22Rv1 (cell line): ENCODE measurements at regions not wholly inside any gene's neighbourhood (a gene's known extent, or its start where the extent isn't known, plus 50 kb on each side); places are given as distances from the start of the nearest gene placed in this dataset.

Experiments used
- H3K27ac ChIP-seq: fragments of 450-650 bp; 2 replicates; pipeline ENCODE4 v1.5.1; 2017
- ZFX ChIP-seq: fragments of 450-650 bp; IDR thresholded peaks from 2 replicates; pipeline ENCODE4 v1.6.1; 2017; ENCODE audit warnings: antibody characterized with exemption, borderline replicate concordance
- TF ChIP-seq, protein P1 (sequence below): fragments of 450-650 bp; IDR thresholded peaks from 2 replicates; pipeline ENCODE4 v1.5.1; 2017; ENCODE audit warnings: mild to moderate bottlenecking

DNA sequence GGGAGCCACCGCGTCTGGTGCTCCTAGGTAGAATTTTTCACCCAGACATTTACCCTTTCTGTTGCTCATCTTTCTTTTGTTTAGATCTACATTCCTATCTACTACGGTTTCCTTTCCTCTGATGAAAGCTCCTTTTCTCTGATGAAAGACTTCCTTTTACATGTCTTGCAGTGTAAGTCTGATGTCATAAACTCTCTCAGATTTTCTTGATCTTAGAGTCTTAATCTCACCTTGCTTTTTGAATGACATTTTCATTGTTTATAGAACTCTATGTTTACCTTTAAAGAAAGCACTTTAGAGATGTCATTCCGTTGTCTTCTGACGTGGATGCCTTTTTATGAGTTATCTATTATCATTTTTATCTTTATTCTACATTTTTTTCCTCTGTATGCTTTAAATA lies 171.8 kb upstream of the MTPN start:
- H3K27ac ChIP-seq: no peak overlapping the region
- TF ChIP-seq, protein P1, sequence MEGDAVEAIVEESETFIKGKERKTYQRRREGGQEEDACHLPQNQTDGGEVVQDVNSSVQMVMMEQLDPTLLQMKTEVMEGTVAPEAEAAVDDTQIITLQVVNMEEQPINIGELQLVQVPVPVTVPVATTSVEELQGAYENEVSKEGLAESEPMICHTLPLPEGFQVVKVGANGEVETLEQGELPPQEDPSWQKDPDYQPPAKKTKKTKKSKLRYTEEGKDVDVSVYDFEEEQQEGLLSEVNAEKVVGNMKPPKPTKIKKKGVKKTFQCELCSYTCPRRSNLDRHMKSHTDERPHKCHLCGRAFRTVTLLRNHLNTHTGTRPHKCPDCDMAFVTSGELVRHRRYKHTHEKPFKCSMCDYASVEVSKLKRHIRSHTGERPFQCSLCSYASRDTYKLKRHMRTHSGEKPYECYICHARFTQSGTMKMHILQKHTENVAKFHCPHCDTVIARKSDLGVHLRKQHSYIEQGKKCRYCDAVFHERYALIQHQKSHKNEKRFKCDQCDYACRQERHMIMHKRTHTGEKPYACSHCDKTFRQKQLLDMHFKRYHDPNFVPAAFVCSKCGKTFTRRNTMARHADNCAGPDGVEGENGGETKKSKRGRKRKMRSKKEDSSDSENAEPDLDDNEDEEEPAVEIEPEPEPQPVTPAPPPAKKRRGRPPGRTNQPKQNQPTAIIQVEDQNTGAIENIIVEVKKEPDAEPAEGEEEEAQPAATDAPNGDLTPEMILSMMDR: no peak
- no peak for TF ChIP-seq ZFX

DNA sequence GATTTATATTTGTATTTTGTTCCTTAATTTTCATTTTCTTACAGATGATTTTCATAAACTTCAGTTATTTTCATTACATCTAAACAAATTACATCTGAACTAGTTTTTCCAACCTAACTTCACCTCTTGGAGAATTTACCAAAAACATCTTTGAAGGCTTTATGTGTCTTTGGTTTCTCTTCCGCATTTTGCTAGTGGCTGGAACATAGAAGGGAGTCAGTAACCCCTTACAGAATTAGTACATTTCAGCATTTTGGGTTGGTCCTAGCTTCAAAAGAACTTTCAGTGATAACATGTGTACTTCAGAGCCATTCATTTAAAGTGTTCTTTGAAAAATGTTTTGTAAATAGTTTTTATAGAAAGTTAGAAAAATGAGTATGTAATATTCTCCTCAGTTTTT lies 169.8 kb upstream of the MTPN start:
- no peak overlapping the region for H3K27ac ChIP-seq
- TF ChIP-seq ZFX: no peak
- TF ChIP-seq, protein P1: no peak

DNA sequence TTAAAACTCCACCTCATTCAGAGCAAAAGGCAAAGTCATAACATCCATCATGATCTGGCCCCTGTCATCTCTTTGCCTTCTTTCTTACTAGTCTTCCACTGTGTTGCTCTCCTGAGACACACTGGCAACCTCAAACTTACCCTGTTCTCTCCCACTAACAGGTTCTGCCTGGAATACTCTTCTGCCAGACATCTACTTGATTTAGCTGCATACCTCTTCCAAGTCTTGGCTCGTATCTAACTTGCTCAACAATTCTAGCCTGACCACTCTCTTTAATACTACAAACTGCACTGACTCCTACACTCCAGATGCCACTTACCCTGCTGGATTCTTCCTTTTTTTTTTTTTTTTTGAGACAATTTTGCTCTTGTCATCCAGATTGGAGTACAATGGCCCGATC lies 167.0 kb upstream of the MTPN start:
- H3K27ac ChIP-seq: no peak overlapping the region
- TF ChIP-seq ZFX: no peak
- TF ChIP-seq, protein P1: no peak

DNA sequence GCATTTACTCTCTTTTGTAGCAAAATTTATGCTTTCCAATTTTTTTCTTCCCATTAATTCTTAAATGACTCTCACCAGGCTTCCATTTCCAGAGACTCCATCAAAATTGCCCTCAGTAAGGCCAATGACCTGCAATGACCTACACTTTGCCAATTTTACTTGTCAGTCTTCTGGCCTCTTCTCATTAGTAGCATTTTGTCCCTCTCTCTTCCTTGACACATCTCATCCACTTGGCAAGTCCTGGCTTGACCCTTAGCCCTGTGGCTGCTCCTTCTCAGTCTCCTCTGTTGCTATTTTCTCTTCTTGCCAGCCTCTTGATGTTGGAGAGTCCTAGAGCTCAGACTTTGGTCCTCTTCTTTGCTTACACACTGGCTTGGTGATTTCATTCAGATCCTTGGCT lies 166.1 kb upstream of the MTPN start:
- TF ChIP-seq, protein P1: no peak
- TF ChIP-seq ZFX: no peak
- no peak overlapping the region for H3K27ac ChIP-seq

DNA sequence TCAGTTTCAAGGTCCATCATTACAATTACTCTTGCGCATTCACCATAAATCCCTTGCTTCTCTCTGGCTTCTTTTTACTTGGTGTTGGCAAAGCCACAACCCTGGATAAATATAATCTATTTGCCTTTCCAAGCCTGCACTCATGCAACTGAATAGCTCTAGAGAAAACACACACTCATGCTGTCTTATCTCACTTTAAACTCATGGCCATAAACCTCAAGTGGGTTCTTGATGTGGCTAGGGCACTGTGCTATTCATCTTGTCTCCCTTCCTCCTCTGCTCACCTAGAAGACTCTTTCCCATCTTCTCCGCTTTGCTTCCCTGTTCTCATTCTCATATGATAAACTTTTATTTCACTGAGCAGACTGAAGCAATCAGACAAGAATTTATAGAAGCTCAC lies 165.4 kb upstream of the MTPN start:
- H3K27ac ChIP-seq: no peak overlapping the region
- no peak for TF ChIP-seq ZFX
- TF ChIP-seq, protein P1: no peak

DNA sequence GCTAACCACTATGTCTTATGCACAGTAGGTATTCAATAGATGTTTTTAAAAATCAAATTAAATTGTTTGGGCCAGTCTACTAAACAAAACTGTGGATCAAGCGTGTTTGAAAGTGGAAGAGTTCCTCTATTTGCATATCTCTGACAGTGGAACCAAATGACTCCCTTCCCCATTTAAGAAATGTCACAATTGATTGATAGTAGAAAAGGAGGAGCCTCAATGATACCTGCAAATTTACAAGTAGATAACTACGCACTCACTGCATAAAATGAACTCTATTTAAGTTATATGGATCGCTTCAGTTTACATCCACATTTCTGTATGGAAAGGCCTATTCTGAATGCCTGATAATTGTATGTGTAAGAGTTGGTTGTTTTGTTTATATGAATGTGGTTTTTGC lies 163.3 kb upstream of the MTPN start:
- no peak overlapping the region for H3K27ac ChIP-seq
- TF ChIP-seq ZFX: no peak
- TF ChIP-seq, protein P1: no peak

DNA sequence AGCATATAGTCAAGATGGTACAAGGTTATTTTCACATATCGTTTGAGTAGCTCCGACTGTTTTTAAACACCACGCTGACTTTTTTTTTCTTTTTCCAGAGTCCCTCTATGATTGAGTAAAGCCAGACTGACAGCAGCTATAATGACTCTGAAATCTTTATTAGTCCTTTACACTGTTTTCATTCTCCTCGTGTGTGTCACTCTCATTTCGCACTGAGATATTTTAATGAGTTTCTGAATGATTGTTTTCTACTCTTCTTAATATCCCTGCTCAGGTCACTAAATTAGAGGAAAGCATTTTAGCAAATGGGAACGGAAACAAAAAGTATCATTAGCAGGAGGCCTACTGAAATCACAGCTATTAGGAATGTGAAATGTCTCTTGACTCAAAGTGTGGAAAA lies 162.3 kb upstream of the MTPN start:
- H3K27ac ChIP-seq: no peak overlapping the region
- no peak for TF ChIP-seq ZFX
- TF ChIP-seq, protein P1: no peak
